ENCODE measurements at regions not wholly inside any gene's neighbourhood (a gene's known extent, or its start where the extent isn't known, plus 50 kb on each side); places are given as distances from the start of the nearest gene placed in this dataset.

DNA sequence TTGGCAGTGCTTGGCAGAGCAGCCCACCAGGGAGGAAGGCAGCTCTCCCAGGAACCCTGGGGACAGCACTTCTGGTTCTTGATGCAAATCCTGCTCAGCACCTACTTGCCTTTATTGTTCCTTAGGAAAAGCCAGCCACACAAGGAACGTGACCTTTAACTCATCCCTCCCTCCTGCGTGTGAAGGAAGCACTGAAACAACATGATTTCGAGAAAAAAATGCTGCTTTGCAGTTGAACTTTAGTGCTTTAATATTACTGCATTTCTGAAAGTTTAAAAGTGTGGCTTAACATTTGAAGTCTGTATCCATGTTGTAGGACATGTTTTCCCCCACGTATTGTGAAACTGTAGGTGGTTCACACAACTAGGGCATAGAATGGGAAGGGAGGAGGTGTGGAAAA lies 50.4 kb upstream of the CTNNB1 start:
- TF ChIP-seq, protein P1, sequence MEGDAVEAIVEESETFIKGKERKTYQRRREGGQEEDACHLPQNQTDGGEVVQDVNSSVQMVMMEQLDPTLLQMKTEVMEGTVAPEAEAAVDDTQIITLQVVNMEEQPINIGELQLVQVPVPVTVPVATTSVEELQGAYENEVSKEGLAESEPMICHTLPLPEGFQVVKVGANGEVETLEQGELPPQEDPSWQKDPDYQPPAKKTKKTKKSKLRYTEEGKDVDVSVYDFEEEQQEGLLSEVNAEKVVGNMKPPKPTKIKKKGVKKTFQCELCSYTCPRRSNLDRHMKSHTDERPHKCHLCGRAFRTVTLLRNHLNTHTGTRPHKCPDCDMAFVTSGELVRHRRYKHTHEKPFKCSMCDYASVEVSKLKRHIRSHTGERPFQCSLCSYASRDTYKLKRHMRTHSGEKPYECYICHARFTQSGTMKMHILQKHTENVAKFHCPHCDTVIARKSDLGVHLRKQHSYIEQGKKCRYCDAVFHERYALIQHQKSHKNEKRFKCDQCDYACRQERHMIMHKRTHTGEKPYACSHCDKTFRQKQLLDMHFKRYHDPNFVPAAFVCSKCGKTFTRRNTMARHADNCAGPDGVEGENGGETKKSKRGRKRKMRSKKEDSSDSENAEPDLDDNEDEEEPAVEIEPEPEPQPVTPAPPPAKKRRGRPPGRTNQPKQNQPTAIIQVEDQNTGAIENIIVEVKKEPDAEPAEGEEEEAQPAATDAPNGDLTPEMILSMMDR (IDR thresholded peaks at IDR 0.05; ENCODE audit: low read depth, low read length, missing control alignments) = no peak
- in situ Hi-C loops (cut with HindIII; ENCODE audit: low pct_ligation_motif_present, low sequenced_read_pairs) = no loop called here
- peak; percentile 22 for DNase-seq
- H3K27ac ChIP-seq = no peak overlapping the region
- H3K4me3 ChIP-seq (ENCODE audit: low read depth, low read length) = no peak overlapping the region
- no peaks in the 10 kb centered on the region for H3K36me3 ChIP-seq (replicated peaks)
- H3K27me3 ChIP-seq (replicated peaks) = no peaks in the 10 kb centered on the region
